HG03097 (cell line): ENCODE measurements at regions not wholly inside any gene's neighbourhood (a gene's known extent, or its start where the extent isn't known, plus 50 kb on each side); places are given as distances from the start of the nearest gene placed in this dataset.
"Not testable (repeated sequence)": the region's sequence is repeated elsewhere in the genome, so short reads cannot be mapped to it uniquely, and the experiment has no call there.

Experiments used
- ATAC-seq: cut with Tn5 transposase; IDR thresholded peaks from one replicate; pipeline ENCODE4 v1.9.1; 2021; ENCODE audit not compliant: unreplicated experiment, low FRiP score

- ATAC-seq = no peak
Measured at GRCh38 chr2:144041612-144042011, 478.3 kb downstream of the ZEB2 start.

- no peak for ATAC-seq
Measured at GRCh38 chr2:144040834-144041233, 479.1 kb downstream of the ZEB2 start.

DNA sequence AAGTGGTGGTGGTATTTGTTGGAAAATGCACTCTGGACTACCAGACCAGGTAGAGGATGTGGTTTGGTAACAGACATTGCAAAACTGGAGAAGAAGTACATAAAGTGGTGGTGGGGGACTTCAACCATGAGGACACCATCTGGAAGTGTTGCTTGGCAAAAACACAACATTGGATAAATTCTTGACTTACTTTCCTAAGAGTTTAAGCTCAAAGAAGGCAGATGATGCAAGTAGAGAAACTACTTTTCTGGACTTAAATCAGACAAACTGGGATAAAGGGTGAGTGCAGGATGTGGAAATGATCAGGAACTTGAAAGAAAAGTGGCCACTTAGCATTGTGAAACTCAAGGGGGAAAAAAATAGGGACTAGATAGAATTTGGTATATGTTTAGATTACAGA is 487.4 kb downstream of the ZEB2 start:
- no peak for ATAC-seq

GRCh38 chr2:144030791-144031190 is 489.1 kb downstream of the ZEB2 start:
- no peak for ATAC-seq

DNA sequence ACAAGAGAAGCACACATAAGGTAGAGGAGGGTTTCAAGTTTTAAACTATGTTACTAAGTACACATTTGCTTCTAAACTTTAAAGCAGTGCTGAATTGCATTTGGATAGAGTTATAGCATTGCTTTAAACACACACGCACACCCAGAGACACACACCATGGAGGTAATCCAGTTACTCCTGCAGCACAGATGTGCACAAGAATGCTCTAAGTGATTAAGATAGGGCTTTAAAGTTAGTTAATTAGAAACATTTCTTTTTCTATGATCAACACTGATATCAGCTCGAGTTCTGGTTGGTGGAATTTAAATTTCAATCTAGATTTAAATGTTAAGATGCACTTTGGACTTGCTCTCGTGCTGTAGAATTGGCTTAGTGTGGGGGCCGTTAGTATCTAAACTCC is 492.3 kb downstream of the ZEB2 start:
- ATAC-seq = no peak

GRCh38 chr2:144026753-144027152 is 493.2 kb downstream of the ZEB2 start:
- no peak for ATAC-seq

DNA sequence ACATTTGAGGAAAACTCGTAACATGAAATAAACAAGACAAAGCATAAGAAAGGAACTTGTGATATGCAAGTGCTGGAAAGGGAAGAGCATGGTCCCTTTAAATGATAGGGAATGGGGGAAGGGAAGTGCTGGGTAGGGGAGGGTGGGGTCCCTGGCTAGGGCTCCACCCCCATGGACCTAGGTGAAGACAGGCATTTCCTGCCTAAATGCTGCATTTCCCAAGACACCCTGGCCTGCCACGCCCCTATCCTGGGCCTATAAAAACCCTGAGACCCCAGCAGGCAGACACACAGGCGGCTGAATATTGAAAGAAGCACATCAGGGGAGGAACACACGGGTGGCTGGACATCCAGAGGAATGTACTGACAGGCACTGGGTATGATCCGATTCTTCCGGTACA is 499.9 kb downstream of the ZEB2 start:
- no peak for ATAC-seq

DNA sequence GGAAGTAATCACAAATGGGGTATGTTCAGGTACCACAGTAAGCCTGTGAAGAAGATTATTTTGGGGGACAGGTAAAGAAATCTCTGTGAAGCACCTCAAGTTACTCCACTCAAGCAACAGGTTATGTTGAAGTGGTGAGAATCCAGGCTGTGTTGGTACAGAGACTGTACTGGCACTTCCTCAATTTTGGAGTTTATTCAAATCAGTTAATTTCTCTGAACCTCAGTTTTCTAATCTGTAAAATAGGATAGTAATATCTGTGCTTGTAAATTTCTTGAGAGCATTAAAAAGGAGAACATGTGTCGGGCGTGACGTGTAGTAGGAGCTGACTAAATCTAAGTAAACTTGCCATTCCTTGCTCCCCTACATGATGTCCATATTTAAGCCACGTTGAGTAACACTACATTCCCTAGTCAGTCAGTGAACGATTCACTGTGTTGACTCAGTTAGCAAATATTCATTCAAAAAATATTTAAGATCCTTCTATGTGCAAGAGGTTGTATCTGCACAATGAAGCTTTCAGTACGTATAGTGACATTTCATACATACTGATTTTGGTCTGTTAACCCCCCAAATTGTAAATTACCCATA is 504.2 kb downstream of the ZEB2 start:
- ATAC-seq = no peak

- no peak for ATAC-seq
Measured at GRCh38 chr2:144015036-144015435, 504.9 kb downstream of the ZEB2 start.

DNA sequence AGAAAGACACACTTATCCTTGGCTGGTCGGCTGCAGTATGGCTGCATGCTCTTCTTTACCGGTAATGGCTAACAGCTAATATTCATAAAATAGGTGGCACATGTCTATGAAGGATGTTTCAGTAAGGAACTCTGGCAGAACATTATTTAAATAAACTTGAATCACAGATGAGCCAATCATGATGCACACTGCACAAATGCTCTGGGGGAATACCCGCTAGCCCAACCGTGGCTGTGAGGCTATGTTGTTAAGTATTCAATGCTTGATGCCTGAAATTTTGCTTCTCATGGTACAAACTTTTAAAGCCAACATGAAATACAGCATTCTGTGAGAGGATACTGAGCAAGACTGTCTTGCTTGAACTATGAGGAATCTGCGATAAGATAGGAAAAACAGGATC is 505.8 kb downstream of the ZEB2 start:
- ATAC-seq = no peak

DNA sequence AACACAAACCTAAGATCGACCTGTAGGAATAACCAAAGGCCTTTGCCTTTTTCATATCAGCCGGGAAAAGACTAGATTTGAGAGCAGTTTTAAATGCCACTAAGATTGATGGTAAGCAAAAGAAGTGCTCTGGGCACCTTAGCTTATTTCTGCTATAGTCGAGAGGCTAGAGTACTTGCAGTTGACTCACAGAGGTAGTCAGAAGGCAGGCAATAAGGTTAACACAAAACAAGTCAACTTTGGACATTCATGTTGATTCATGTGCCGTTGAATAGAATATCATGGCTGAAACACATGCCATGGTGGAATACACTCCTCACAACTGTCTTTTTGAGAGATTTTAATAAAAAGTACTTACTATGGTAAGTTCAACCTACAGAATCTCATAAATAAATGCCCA is 507.6 kb downstream of the ZEB2 start:
- ATAC-seq = no peak

DNA sequence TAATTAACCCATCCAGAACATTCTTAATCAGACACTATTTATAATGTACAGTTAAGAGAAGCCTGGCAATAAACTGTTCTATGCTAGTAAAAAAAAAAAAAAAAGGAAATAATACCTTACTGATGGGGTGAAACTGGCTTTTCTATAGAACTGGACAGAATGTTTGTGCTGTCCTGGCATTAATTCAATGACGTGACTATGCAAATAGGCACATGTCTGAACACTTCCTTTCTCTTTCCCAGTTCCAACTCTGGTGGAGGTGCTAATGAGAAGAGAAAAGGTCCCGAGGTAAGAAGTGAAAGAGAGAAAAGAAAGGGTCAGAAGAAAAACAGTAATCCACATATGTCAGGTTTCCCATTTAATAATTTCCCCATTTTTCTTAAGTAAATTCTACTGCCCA is 508.4 kb downstream of the ZEB2 start:
- no peak for ATAC-seq

GRCh38 chr2:144011098-144011497 is 508.8 kb downstream of the ZEB2 start:
- ATAC-seq = no peak

- no peak for ATAC-seq
Measured at GRCh38 chr2:144010096-144010836, 509.7 kb downstream of the ZEB2 start.

GRCh38 chr2:144006139-144006538 is 513.8 kb downstream of the ZEB2 start:
- ATAC-seq = no peak

- no peak for ATAC-seq
Measured at GRCh38 chr2:144004742-144005141, 515.2 kb downstream of the ZEB2 start.

DNA sequence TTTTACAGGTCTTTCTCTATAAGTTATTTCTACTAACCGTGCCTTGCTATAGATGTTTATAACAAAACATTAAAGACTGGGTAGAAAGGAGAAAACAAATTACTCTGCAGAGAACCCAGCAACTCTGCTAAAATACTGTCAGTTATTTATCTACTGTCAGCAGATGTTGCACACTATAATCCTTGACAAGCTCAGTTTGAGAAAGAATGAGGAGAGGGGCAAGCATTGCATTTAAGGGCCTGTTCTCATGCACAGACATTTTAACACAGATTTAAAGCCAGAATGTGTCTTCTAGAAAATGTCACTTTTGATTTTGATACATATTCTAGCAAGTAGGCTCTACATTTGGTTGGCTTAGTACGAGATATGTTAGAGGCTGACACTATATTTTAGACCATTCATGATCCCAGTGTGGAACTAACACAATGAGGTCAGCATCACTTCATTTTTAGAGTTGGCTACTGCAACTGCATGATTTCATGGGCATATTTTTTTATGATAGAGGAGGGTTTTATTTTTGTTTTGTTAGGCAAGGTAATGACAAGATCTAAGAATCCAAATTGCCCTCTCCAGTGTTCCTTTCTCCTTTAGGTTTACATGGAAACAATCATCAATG is 516.4 kb downstream of the ZEB2 start:
- no peak for ATAC-seq

- ATAC-seq = no peak
Measured at GRCh38 chr2:143996974-143997373, 522.9 kb downstream of the ZEB2 start.

DNA sequence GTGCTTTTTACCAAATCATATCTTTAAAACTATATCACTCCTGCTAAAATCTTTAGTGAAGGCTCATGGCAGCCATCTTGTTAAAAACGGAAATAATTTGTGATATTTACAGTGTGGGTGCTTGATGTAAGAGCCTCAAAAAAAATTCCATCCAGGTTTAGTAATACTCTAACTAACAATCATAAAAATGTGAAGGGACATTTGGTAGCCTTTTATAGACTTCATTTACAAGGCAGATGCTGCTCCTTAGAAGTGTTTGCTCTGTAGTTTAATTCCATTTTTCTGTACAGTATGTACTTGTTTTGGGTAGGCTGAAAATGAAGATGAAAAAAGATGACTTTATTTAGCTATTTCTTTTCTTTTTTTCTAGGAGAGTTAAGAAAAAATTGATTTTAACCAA is 525.0 kb downstream of the ZEB2 start:
- ATAC-seq = no peak

GRCh38 chr2:143991596-143991995 is 528.3 kb downstream of the ZEB2 start:
- not testable (repeated sequence) for ATAC-seq

DNA sequence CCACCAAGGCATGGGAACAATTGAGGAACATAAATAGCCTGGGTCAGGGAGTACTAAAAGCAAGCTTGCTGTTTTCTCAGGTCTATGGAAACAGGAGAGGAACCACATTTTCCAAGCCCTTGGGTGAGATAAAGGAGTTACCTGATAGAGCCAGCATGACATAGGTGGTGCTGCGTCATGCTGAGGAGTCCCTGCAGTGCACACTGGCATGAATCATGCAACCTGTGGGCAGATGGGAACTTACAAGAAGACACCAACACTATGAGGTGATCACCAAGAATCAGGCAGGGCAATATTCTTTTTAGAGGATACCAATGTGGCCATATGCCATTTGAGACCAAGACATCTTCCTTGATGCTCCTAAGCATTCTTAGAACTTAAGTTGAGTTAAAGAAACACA is 531.8 kb downstream of the ZEB2 start:
- ATAC-seq = no peak

DNA sequence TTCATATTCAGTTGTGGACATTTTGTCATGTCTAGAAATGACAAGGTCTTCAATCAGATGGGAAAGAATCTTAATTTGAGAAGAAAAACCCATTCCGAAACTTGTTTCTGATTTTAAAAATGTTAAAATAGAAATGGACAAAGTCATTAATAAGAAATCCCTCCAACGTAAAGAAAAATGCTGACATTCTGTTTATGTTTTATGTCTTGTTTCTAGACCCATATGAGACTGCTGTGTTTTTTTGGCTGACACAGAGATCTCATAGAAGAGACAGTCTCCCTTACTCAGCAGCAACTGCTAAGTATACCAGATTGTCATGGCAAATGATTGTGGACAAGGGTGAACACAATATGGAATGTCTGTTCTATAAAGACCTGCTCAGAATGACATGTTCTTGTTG is 538.5 kb downstream of the ZEB2 start:
- no peak for ATAC-seq
